Brain microvascular endothelial cell (primary cell): ENCODE measurements at regions not wholly inside any gene's neighbourhood (a gene's known extent, or its start where the extent isn't known, plus 50 kb on each side); places are given as distances from the start of the nearest gene placed in this dataset.

ENCODE experiments used
- DNase-seq: peaks from one replicate; pipeline ENCODE4 v3.0.0-alpha.2; 2020
- H3K27ac ChIP-seq: fragments of 250-450 bp; sonication (Bioruptor Pico); 2 replicates; pipeline ENCODE4 v1.5.1; 2020; ENCODE audit warnings: mild to moderate bottlenecking, moderate library complexity
- H3K27me3 ChIP-seq: fragments of 250-450 bp; sonication (Bioruptor Pico); replicated peaks from 2 replicates; pipeline ENCODE4 v1.5.1; 2020; ENCODE audit warnings: mild to moderate bottlenecking
- H3K36me3 ChIP-seq: fragments of 250-450 bp; sonication (Bioruptor Pico); replicated peaks from 2 replicates; pipeline ENCODE4 v1.5.1; 2020; ENCODE audit warnings: mild to moderate bottlenecking
- H3K4me3 ChIP-seq: 2 replicates; pipeline ENCODE4 v1.5.1; 2011; ENCODE audit warnings: low read depth, mild to moderate bottlenecking, control low read depth, low read length, moderate library complexity
- CTCF ChIP-seq: IDR thresholded peaks from 2 replicates; pipeline ENCODE4 v1.5.1; 2011; ENCODE audit warnings: low read depth, mild to moderate bottlenecking, moderate library complexity, low read length, control low read depth, inconsistent platforms; ENCODE audit errors: missing control alignments
- in situ Hi-C: cut with HindIII; loops from 2 replicates; pipeline ENCODE4 v1.10.0; 2017; ENCODE audit warnings: low sequenced_read_pairs, low pct_ligation_motif_present

GRCh38 chr15:38093931-38094330 is 158.7 kb upstream of the SPRED1 start:
- no peak for TF ChIP-seq CTCF
- in situ Hi-C loops, result no loop called here
- Histone ChIP-seq H3K27ac (no peak overlapping the region), H3K36me3 (no peaks in the 10 kb centered on the region), H3K27me3 (no peaks in the 10 kb centered on the region), H3K4me3 (no peak overlapping the region)
- DNase-seq, result no peak

- in situ Hi-C loops, result no loop called here
- Histone ChIP-seq H3K27me3 (no peaks in the 10 kb centered on the region), H3K36me3 (no peaks in the 10 kb centered on the region), H3K4me3 (no peak overlapping the region), H3K27ac (no peak overlapping the region)
- TF ChIP-seq CTCF, result no peak
- no peak for DNase-seq
These were observed 149.7 kb upstream of the SPRED1 start for GRCh38 chr15:38102972-38103371.

GRCh38 chr15:38103564-38103963 is 149.1 kb upstream of the SPRED1 start:
- no peak for TF ChIP-seq CTCF
- Histone ChIP-seq H3K36me3 (no peaks in the 10 kb centered on the region), H3K27ac (no peak overlapping the region), H3K27me3 (no peaks in the 10 kb centered on the region), H3K4me3 (no peak overlapping the region)
- in situ Hi-C loops, result no loop called here
- no peak for DNase-seq

- Histone ChIP-seq H3K27me3 (no peaks in the 10 kb centered on the region), H3K4me3 (no peak overlapping the region), H3K27ac (no peak overlapping the region), H3K36me3 (no peaks in the 10 kb centered on the region)
- TF ChIP-seq CTCF, result no peak
- in situ Hi-C loops, result no loop called here
- no peak for DNase-seq
These were observed 141.6 kb upstream of the SPRED1 start for GRCh38 chr15:38111070-38111469.

- no peak for DNase-seq
- no peaks in the 10 kb centered on the region for H3K27me3 ChIP-seq
- no peak overlapping the region for H3K4me3 ChIP-seq
- in situ Hi-C loops, result no loop called here
- TF ChIP-seq CTCF, result no peak
- H3K36me3 ChIP-seq, result no peaks in the 10 kb centered on the region
- no peak overlapping the region for H3K27ac ChIP-seq
These were observed 140.2 kb upstream of the SPRED1 start for GRCh38 chr15:38112406-38112805.

- no peak overlapping the region for H3K27ac ChIP-seq
- H3K36me3 ChIP-seq, result no peaks in the 10 kb centered on the region
- H3K4me3 ChIP-seq, result no peak overlapping the region
- in situ Hi-C loops, result no loop called here
- no peak for TF ChIP-seq CTCF
- DNase-seq, result no peak
- H3K27me3 ChIP-seq, result no peaks in the 10 kb centered on the region
These were observed 137.5 kb upstream of the SPRED1 start for GRCh38 chr15:38115121-38115520.
